ENCODE measurements at regions not wholly inside any gene's neighbourhood (a gene's known extent, or its start where the extent isn't known, plus 50 kb on each side); places are given as distances from the start of the nearest gene placed in this dataset.
A peak's percentile ranks its signal among the peaks of the same experiment; 100 is the strongest.

GRCh38 chr21:15567191-15567590 lies 162.6 kb upstream of the USP25 start:
- Histone ChIP-seq H3K4me3 (no peak overlapping the region), H3K9me3 (replicated peaks) (peaks cover 5% of the 10 kb centered on the region)

DNA sequence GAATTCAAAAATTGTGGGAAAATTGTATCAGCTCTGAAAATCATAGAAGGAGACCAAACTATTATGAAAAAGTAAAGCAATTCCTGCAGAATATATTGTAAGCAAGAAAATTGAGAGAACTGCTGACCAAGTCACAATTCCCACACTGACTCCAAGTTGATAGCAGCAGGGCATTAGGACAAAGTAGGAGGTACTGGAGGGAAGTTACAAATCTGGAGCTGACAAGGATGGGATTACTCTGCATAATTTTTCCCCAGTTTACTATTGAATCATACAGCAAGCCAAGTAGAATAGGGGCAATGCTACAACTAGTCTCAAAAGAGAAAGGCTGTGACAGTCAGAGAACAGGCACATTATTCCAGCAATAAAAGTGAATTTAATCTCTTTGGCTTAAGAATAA lies 161.3 kb upstream of the USP25 start:
- no peaks in the 10 kb centered on the region for H3K27me3 ChIP-seq (ENCODE audit: low read depth)
- no peaks in the 10 kb centered on the region for H3K4me1 ChIP-seq
- H3K4me3 ChIP-seq = no peak overlapping the region
- no peak for DNase-seq
- no peaks in the 10 kb centered on the region for H3K36me3 ChIP-seq
- no peak overlapping the region for H3K27ac ChIP-seq (replicated peaks)
- TF ChIP-seq, protein P1, sequence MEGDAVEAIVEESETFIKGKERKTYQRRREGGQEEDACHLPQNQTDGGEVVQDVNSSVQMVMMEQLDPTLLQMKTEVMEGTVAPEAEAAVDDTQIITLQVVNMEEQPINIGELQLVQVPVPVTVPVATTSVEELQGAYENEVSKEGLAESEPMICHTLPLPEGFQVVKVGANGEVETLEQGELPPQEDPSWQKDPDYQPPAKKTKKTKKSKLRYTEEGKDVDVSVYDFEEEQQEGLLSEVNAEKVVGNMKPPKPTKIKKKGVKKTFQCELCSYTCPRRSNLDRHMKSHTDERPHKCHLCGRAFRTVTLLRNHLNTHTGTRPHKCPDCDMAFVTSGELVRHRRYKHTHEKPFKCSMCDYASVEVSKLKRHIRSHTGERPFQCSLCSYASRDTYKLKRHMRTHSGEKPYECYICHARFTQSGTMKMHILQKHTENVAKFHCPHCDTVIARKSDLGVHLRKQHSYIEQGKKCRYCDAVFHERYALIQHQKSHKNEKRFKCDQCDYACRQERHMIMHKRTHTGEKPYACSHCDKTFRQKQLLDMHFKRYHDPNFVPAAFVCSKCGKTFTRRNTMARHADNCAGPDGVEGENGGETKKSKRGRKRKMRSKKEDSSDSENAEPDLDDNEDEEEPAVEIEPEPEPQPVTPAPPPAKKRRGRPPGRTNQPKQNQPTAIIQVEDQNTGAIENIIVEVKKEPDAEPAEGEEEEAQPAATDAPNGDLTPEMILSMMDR (IDR thresholded peaks at IDR 0.05; ENCODE audit: borderline replicate concordance) = no peak
- H3K9me3 ChIP-seq (replicated peaks) = peaks cover 5% of the 10 kb centered on the region
- intact Hi-C loops (cut with micrococcal nuclease) = no loop called here

More at GRCh38 chr21:15567191-15567590, 162.6 kb upstream of the USP25 start:
- Histone ChIP-seq H3K4me1 (no peaks in the 10 kb centered on the region), H3K27me3 (ENCODE audit: low read depth) (no peaks in the 10 kb centered on the region), H3K36me3 (no peaks in the 10 kb centered on the region), H3K27ac (replicated peaks) (no peak overlapping the region)
- intact Hi-C loops (cut with micrococcal nuclease) = no loop called here
- TF ChIP-seq, protein P1 (IDR thresholded peaks at IDR 0.05; ENCODE audit: borderline replicate concordance) = no peak
- DNase-seq = no peak

- TF ChIP-seq, protein P1 (IDR thresholded peaks at IDR 0.05; ENCODE audit: borderline replicate concordance) = no peak
- intact Hi-C loops (cut with micrococcal nuclease) = no loop called here
Observed at GRCh38 chr21:15586752-15587427, 142.9 kb upstream of the USP25 start.

DNA sequence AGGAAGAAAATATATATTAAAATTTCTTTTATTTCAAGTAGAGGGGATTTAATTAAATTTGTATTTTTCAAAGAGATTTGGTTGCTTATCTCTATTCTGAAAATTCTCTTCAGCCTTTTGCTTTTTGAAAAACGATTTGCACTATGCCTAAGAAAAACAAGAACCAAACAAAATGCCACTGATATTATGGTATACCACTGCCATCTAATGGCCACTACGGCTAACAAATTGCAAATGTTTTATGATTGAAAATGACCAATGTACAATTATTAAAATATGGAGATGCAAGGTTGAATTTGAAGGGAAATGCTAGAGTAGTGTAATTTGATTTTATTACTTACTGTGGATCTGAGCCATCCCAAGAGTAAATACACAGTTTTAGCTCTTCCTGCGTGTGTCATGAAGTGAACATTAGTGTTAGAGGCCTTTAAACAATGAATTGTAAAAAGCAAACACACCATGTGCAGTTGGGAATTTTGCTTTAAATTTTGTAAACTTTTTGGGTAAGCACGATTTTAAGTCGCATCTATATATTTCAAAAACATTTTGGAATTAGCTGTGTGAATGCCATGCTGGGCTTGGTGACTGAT lies 137.4 kb upstream of the USP25 start:
- Histone ChIP-seq H3K27ac (replicated peaks) (no peak overlapping the region), H3K27me3 (ENCODE audit: low read depth) (peaks cover 4% of the 10 kb centered on the region), H3K9me3 (replicated peaks) (no peaks in the 10 kb centered on the region), H3K4me1 (no peaks in the 10 kb centered on the region), H3K36me3 (no peaks in the 10 kb centered on the region), H3K4me3 (no peak overlapping the region)
- no peak for DNase-seq
- TF ChIP-seq, protein P1 (IDR thresholded peaks at IDR 0.05; ENCODE audit: borderline replicate concordance) = peak; percentile 66
- intact Hi-C loops (cut with micrococcal nuclease) = loop anchor here (10.0 kb wide), 2 partner anchors 1188 to 1338 kb away; no protein-coding TSS in a partner anchor

More at GRCh38 chr21:15586752-15587427, 142.9 kb upstream of the USP25 start:
- Histone ChIP-seq H3K4me3 (no peak overlapping the region), H3K27ac (replicated peaks) (no peak overlapping the region), H3K9me3 (replicated peaks) (no peaks in the 10 kb centered on the region), H3K4me1 (no peaks in the 10 kb centered on the region), H3K36me3 (no peaks in the 10 kb centered on the region), H3K27me3 (ENCODE audit: low read depth) (no peaks in the 10 kb centered on the region)
- no peak for DNase-seq

- Histone ChIP-seq H3K27me3 (ENCODE audit: low read depth) (peaks cover 4% of the 10 kb centered on the region), H3K9me3 (replicated peaks) (no peaks in the 10 kb centered on the region), H3K4me3 (no peak overlapping the region), H3K27ac (replicated peaks) (no peak overlapping the region), H3K36me3 (no peaks in the 10 kb centered on the region), H3K4me1 (no peaks in the 10 kb centered on the region)
- DNase-seq = no peak
- TF ChIP-seq, protein P1 (IDR thresholded peaks at IDR 0.05; ENCODE audit: borderline replicate concordance) = no peak
- intact Hi-C loops (cut with micrococcal nuclease) = loop anchor here (10.0 kb wide), 2 partner anchors 1188 to 1338 kb away; no protein-coding TSS in a partner anchor
Observed at GRCh38 chr21:15592957-15593356, 136.8 kb upstream of the USP25 start.

Measured in left ventricle myocardium inferior (tissue), 1 donor.